ENCODE measurements at regions not wholly inside any gene's neighbourhood (a gene's known extent, or its start where the extent isn't known, plus 50 kb on each side); places are given as distances from the start of the nearest gene placed in this dataset.
"Not testable (repeated sequence)": the region's sequence is repeated elsewhere in the genome, so short reads cannot be mapped to it uniquely, and the experiment has no call there.

- no peak overlapping the region for H3K4me3 ChIP-seq
- no peak for DNase-seq
- no peak for TF ChIP-seq POLR2A (IDR thresholded peaks at IDR 0.05)
- no peak for TF ChIP-seq CTCF (IDR thresholded peaks at IDR 0.05)
- no peaks in the 10 kb centered on the region for H3K4me1 ChIP-seq
- no peaks in the 10 kb centered on the region for H3K27me3 ChIP-seq
- H3K36me3 ChIP-seq (ENCODE audit: low read depth, missing control alignments), result no peaks in the 10 kb centered on the region
- 38 to 70% methylated on average over 2 of the region's 2 CpGs for WGBS, 2 donors
- H3K27ac ChIP-seq, result no peak overlapping the region
- intact Hi-C loops (cut with DNase I; ENCODE audit: low total_unique reads), result no loop called here
- H3K9me3 ChIP-seq, result no peaks in the 10 kb centered on the region
Observed at GRCh38 chr2:126270587-126270986, 385.4 kb upstream of the GYPC start.

GRCh38 chr2:126272401-126272800, 383.6 kb upstream of the GYPC start:
- no peak for DNase-seq
- intact Hi-C loops (cut with DNase I; ENCODE audit: low total_unique reads), result no loop called here

GRCh38 chr2:126275098-126275497, 380.9 kb upstream of the GYPC start:
- 90 to 93% methylated on average over 2 of the region's 2 CpGs for WGBS, 2 donors
- Histone ChIP-seq H3K27me3 (no peaks in the 10 kb centered on the region), H3K27ac (no peak overlapping the region), H3K4me1 (no peaks in the 10 kb centered on the region), H3K36me3 (ENCODE audit: low read depth, missing control alignments) (no peaks in the 10 kb centered on the region), H3K9me3 (no peaks in the 10 kb centered on the region), H3K4me3 (no peak overlapping the region)
- intact Hi-C loops (cut with DNase I; ENCODE audit: low total_unique reads), result no loop called here
- TF ChIP-seq CTCF (IDR thresholded peaks at IDR 0.05) (no peak), POLR2A (IDR thresholded peaks at IDR 0.05) (no peak)
- DNase-seq, result no peak

More at GRCh38 chr2:126272401-126272800, 383.6 kb upstream of the GYPC start:
- Histone ChIP-seq H3K4me1 (no peaks in the 10 kb centered on the region), H3K4me3 (no peak overlapping the region), H3K27me3 (no peaks in the 10 kb centered on the region), H3K9me3 (no peaks in the 10 kb centered on the region), H3K36me3 (ENCODE audit: low read depth, missing control alignments) (no peaks in the 10 kb centered on the region), H3K27ac (no peak overlapping the region)
- TF ChIP-seq POLR2A (IDR thresholded peaks at IDR 0.05) (no peak), CTCF (IDR thresholded peaks at IDR 0.05) (no peak)
- WGBS, 2 donors, result 54 to 56% methylated on average over 3 of the region's 3 CpGs

- H3K27me3 ChIP-seq; H3K36me3 ChIP-seq (ENCODE audit: low read depth, missing control alignments); intact Hi-C loops (cut with DNase I; ENCODE audit: low total_unique reads); H3K4me3 ChIP-seq; H3K4me1 ChIP-seq; DNase-seq; H3K9me3 ChIP-seq; H3K27ac ChIP-seq: not testable (repeated sequence)
Observed at GRCh38 chr2:126276268-126276667, 379.7 kb upstream of the GYPC start.

- H3K9me3 ChIP-seq, result no peaks in the 10 kb centered on the region
- intact Hi-C loops (cut with DNase I; ENCODE audit: low total_unique reads), result no loop called here
- TF ChIP-seq POLR2A (IDR thresholded peaks at IDR 0.05), result no peak
- no peak for TF ChIP-seq CTCF (IDR thresholded peaks at IDR 0.05)
- no peaks in the 10 kb centered on the region for H3K27me3 ChIP-seq
- H3K36me3 ChIP-seq (ENCODE audit: low read depth, missing control alignments), result no peaks in the 10 kb centered on the region
- WGBS, 2 donors, result 78 to 80% methylated on average over 1 of the region's 1 CpG
- no peak overlapping the region for H3K27ac ChIP-seq
- no peaks in the 10 kb centered on the region for H3K4me1 ChIP-seq
- H3K4me3 ChIP-seq, result no peak overlapping the region
- DNase-seq, result no peak
Observed at GRCh38 chr2:126288362-126288761, 367.6 kb upstream of the GYPC start.

GRCh38 chr2:126293962-126294361, 362.0 kb upstream of the GYPC start:
- DNase-seq; H3K27me3 ChIP-seq; H3K4me3 ChIP-seq; H3K36me3 ChIP-seq (ENCODE audit: low read depth, missing control alignments); H3K9me3 ChIP-seq; H3K4me1 ChIP-seq; intact Hi-C loops (cut with DNase I; ENCODE audit: low total_unique reads); H3K27ac ChIP-seq: not testable (repeated sequence)
- 95 to 96% methylated on average over 1 of the region's 1 CpG for WGBS, 2 donors
